ENCODE measurements at regions not wholly inside any gene's neighbourhood (a gene's known extent, or its start where the extent isn't known, plus 50 kb on each side); places are given as distances from the start of the nearest gene placed in this dataset.
"Not testable (repeated sequence)": the region's sequence is repeated elsewhere in the genome, so short reads cannot be mapped to it uniquely, and the experiment has no call there.

GRCh38 chr3:165917938-165918656 lies 80.9 kb upstream of the BCHE start:
- TF ChIP-seq, protein P1, sequence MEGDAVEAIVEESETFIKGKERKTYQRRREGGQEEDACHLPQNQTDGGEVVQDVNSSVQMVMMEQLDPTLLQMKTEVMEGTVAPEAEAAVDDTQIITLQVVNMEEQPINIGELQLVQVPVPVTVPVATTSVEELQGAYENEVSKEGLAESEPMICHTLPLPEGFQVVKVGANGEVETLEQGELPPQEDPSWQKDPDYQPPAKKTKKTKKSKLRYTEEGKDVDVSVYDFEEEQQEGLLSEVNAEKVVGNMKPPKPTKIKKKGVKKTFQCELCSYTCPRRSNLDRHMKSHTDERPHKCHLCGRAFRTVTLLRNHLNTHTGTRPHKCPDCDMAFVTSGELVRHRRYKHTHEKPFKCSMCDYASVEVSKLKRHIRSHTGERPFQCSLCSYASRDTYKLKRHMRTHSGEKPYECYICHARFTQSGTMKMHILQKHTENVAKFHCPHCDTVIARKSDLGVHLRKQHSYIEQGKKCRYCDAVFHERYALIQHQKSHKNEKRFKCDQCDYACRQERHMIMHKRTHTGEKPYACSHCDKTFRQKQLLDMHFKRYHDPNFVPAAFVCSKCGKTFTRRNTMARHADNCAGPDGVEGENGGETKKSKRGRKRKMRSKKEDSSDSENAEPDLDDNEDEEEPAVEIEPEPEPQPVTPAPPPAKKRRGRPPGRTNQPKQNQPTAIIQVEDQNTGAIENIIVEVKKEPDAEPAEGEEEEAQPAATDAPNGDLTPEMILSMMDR (IDR thresholded peaks at IDR 0.05): not testable (repeated sequence)
- not testable (repeated sequence) for TF ChIP-seq POLR2AphosphoS5 (IDR thresholded peaks at IDR 0.05)

Measured in gastroesophageal sphincter (tissue), 3 donors.